COR-L47 (cell line): ENCODE measurements at regions not wholly inside any gene's neighbourhood (a gene's known extent, or its start where the extent isn't known, plus 50 kb on each side); places are given as distances from the start of the nearest gene placed in this dataset.

Experiments used
- DNase-seq: peaks from one replicate; lab custom pipeline; 2025; lab: John Stamatoyannopoulos, UW

GRCh38 chr2:76318848-76319360 is 608.2 kb upstream of the GCFC2 start:
- no peak for DNase-seq

DNA sequence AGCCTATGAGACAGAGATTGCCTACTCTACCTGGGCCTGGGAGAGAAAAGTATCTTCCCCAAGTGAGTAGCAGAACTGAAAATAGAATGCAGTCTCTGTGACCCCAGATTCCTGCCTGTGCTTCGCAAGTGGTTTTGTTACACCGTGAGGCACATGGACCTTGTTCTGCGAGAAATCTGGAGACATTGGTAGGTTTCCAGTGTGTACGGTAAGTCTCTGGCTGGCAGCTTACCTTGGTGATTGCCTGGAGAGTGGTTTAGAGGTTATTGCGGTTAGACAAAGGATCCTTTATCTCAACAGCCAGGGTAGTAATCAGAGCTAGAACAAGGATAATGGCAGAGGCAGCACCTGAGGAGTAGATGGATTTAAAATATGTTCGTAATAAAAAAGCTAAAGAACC is 606.0 kb upstream of the GCFC2 start:
- no peak for DNase-seq

DNA sequence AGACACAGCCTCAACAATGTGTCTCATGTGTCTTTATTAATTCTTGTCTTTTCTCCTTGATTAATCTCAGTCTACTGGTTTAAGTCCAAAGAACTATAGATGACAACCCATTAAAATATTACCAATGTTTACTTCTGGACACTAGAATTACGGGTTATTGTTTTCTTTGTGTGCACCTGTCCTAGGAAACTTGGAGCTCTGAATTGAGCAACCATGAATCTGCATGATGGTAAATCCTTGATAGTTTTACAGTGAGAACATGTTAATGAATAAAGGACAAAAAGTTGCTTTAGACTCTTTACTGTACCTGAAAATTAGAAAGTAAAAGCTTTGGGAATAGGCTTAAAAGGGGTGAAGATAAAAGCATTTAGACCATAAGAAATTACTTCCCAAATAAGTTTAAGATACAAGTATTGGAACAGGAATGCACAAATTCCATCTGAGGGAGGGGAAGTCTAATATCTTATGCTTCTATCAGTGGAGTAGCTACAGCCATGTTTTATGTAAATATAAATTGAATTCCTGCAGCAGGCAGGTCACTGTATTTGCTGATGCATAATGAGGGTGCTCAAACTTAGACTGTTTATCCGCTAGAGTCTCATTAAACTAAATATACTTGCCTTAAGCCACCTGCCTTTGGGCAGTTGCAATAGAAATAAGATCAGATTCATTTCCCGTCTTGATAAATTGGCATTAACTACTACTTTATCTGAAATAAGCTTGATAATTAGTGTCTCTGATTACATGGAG is 603.7 kb upstream of the GCFC2 start:
- no peak for DNase-seq

DNA sequence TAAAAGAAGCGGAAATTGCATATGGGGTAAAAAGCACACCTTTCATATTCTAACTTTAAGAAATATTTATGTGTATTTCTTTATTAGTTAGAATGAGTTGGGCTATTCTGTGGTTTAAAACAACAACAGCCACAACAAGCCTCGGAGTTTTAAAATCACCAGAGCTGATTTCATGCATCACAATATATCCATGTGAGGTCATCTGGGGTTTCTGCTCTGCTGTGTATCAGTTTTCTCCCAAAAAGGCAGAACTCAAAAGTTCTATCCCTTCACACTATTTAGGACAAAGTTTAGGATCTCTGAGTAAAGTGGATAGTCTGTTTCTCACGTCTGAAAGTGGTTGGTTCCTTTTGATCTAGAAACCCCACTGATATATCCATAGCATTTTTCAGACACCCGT is 601.5 kb upstream of the GCFC2 start:
- DNase-seq = no peak

GRCh38 chr2:76311728-76312127 is 601.0 kb upstream of the GCFC2 start:
- DNase-seq = no peak

DNA sequence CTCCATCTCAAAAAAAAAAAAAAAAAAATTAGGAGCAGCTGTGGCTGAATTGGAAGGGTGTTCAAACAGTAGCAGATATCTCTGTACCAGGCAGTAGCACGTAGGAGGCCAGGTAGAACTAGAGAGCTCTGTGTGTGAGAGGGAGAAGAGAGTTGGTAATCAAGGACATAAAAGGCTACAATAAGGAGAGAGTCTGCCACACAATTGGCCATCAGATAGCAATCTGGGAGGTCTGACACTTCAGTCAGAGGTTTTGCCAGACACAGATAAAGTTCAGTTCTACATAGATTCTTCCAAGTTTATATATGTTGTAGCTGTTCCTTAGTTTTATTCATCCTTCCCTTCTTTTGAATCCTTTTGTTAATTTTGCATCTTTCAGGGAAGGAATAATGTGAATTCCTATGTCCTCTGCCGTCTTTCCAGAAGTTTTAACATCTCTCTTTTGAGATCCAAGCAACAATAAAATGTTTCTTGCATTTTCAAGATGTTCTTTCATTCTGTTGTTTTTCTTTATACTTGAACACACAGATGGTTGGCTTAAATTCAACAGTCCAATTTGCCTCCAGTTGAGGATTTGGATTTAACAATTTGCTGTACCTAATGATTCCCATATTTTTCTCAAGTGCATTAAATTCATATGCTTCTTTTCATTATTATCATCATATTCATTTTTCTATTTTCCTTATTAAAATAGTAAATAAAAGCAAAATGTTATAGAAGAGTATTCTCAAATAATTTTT is 600.3 kb upstream of the GCFC2 start:
- DNase-seq = no peak

DNA sequence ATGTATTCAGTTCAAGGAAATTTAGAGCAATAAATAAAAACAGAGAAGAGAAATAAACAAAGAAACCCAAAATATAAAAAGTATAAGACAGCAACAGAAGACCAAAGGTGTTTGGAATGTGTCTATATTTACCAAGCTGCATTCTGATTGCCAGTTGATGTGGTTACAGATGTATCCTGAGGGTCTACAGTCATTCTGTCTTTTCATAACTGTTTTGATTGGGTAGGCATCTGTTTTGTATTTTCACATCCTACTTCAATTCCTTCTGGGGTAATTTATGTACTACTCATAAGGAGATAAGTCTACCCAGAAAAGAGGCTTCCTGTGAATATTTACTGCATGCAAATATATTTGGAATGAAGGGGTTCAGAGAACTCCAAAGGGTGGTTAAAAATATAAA is 596.8 kb upstream of the GCFC2 start:
- DNase-seq = no peak

- no peak for DNase-seq
Observed at GRCh38 chr2:76298041-76298440, 587.3 kb upstream of the GCFC2 start.

- DNase-seq = no peak
Observed at GRCh38 chr2:76296438-76296837, 585.7 kb upstream of the GCFC2 start.

- DNase-seq = no peak
Observed at GRCh38 chr2:76295762-76296161, 585.0 kb upstream of the GCFC2 start.

DNA sequence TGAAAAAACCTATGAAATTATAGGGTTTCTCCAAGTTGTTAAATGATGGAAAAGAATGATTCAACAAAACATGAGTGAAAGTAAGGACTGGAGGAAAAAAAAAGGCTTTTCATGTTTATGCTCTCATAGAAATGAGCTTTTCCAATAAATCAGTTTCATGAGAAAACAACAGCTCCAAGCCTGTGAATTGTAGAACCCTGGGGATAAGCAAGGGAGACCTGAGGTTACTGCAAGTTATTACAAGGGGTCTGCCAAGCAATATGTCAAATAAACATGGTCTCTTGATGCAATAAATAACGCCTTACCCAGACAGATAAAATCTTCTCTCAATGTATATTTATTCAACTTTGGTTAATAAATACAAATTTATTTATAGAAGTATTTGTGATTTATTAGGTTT is 577.9 kb upstream of the GCFC2 start:
- no peak for DNase-seq

GRCh38 chr2:76288146-76288545 is 577.4 kb upstream of the GCFC2 start:
- no peak for DNase-seq

DNA sequence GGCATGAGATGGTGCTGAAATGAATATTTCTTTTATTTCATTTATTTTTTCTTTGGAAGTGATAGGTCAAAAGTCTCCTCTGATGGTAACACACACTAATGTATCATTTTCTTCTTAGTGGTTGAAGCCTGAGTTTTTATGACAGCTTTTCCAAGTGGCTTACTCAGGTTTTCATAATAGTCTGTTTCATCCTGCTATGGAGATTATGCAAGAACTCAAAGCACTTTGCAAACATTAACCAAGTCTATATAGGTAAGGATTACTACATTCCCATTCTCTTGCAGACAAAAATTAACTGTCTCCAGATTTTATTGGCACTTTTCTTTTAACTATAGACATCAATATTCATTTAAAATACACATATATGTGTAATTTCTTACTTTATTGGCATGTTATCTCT is 572.6 kb upstream of the GCFC2 start:
- DNase-seq = no peak

- no peak for DNase-seq
Observed at GRCh38 chr2:76281156-76281841, 570.6 kb upstream of the GCFC2 start.

- no peak for DNase-seq
Observed at GRCh38 chr2:76280686-76281085, 570.0 kb upstream of the GCFC2 start.

- DNase-seq = no peak
Observed at GRCh38 chr2:76279142-76279541, 568.4 kb upstream of the GCFC2 start.

GRCh38 chr2:76275788-76276187 is 565.1 kb upstream of the GCFC2 start:
- DNase-seq = no peak

DNA sequence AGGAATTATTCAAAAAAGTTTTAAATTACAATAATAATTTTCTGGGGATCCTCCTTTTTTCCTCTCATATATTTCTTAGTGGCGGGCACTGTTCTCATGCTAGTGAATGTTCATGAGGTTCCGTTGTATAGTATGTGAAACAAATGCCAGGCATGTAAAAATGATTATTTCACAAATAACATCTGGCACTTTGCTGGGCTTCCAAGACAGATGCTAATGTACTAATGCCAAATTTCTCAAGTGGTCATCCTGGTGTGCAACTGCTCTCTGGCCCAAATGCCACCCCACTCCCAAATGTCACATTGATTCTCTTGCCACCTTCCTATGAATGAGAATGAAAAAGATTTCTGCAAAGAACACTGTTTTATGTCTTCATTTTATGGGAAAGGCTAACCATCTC is 564.0 kb upstream of the GCFC2 start:
- DNase-seq = no peak

- no peak for DNase-seq
Observed at GRCh38 chr2:76274160-76274559, 563.4 kb upstream of the GCFC2 start.

DNA sequence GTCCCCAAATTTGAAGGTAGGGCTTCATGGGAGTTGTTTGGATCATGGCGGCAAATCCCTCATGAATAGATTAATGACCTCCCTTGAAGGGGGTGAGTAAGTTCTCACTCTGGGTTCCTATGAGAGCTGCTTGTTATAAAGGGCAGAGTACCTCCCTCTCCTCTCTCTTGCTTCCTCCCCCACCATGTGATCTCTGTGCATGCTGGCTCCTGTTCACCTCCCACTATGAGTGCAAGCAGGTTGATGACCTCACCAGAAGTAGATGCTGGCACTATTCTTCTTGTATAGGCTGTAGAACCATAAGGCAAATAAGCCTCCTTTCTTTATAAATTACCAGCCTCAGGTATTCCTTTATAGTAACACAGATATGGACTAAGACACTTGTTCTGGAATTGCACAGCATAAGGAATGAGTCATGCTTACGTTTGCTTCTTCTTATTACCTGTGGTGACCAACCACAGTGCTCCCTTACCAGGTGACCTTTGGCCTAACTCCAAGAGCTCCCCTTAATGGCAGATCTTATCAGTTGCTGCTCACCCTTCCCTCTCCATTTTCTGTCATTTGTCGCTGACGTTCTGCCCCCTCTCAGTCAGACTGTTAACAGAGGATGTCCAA is 559.5 kb upstream of the GCFC2 start:
- no peak for DNase-seq

DNA sequence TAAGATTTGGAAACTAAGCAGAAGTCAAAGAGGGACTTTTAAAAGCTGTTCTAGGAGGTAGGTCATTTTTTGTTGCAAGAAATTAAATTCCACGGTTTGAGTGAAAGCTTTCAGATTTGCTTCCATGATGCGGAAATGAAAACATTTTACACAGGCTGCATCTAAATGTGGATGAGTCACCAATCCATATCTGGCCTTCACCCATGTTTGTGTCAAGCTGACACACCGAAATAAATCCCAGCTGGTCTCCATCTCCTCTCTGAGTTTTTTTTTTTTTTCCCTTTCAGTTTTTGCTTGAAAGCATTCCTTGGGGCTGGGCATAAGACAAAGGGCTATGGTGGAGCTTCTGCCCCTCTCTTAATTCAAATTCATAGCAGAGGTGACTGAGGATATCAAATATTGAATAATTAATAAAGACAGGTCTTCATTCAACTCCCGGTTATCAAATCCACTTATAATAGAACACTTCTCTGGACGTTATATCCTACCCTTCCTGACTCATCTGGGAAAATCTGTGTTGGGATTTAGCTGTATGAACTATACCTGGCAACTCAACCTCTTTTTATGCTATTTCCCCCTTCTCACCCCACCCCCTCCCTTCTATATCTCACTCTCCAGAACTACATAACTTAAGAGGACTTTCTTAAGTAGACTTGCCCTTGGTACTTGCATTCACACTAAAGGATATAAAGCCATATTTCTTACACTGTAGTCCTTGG is 558.3 kb upstream of the GCFC2 start:
- DNase-seq = no peak

GRCh38 chr2:76268484-76268883 is 557.8 kb upstream of the GCFC2 start:
- DNase-seq = no peak
